Colonic mucosa (tissue), 4 donors: ENCODE measurements at regions not wholly inside any gene's neighbourhood (a gene's known extent, or its start where the extent isn't known, plus 50 kb on each side); places are given as distances from the start of the nearest gene placed in this dataset.

ENCODE experiments used
- DNase-seq: peaks from one replicate; pipeline ENCODE4 v3.0.0-alpha.2; 2020
- H3K27ac ChIP-seq: fragments of 200-600 bp; one replicate; pipeline ENCODE4 v1.8.0; 2021
- H3K27me3 ChIP-seq: fragments of 200-600 bp; one replicate; pipeline ENCODE4 v1.8.0; 2021
- H3K36me3 ChIP-seq: fragments of 200-600 bp; one replicate; pipeline ENCODE4 v1.8.0; 2021
- H3K4me1 ChIP-seq: fragments of 200-600 bp; one replicate; pipeline ENCODE4 v1.8.0; 2021; ENCODE audit warnings: mild to moderate bottlenecking
- H3K4me3 ChIP-seq: fragments of 200-600 bp; one replicate; pipeline ENCODE4 v1.8.0; 2021
- H3K9ac ChIP-seq, 2 donors: one replicate each; pipeline ENCODE4 v1.7.0; 2013; ENCODE audit warnings: control low read depth in 2 of 2, low read depth in 2 of 2, low read length in 2 of 2
- H3K9me3 ChIP-seq: fragments of 200-600 bp; one replicate; pipeline ENCODE4 v1.8.0; 2021
- intact Hi-C: fragments of 100-400 bp; cut with DNase I; formaldehyde crosslinking; loops from one replicate; pipeline ENCODE4 v1.14.1; 2022
- TF ChIP-seq, protein P1 (sequence below): fragments of 200-600 bp; IDR thresholded peaks from one replicate; pipeline ENCODE4 v1.8.0; 2022; ENCODE audit warnings: antibody characterized with exemption, mild to moderate bottlenecking
- donor health status: healthy.
- donor health status: DM: no; HTN: no; CAD: no.
- donor health status: DM: no; HTN: no; CAD: no.

- H3K27me3 ChIP-seq, result no peaks in the 10 kb centered on the region
- no peak overlapping the region for H3K27ac ChIP-seq
- no peak overlapping the region for H3K9ac ChIP-seq
- no peaks in the 10 kb centered on the region for H3K36me3 ChIP-seq
- no peak overlapping the region for H3K4me3 ChIP-seq
- intact Hi-C loops, result no loop called here
- TF ChIP-seq, protein P1, sequence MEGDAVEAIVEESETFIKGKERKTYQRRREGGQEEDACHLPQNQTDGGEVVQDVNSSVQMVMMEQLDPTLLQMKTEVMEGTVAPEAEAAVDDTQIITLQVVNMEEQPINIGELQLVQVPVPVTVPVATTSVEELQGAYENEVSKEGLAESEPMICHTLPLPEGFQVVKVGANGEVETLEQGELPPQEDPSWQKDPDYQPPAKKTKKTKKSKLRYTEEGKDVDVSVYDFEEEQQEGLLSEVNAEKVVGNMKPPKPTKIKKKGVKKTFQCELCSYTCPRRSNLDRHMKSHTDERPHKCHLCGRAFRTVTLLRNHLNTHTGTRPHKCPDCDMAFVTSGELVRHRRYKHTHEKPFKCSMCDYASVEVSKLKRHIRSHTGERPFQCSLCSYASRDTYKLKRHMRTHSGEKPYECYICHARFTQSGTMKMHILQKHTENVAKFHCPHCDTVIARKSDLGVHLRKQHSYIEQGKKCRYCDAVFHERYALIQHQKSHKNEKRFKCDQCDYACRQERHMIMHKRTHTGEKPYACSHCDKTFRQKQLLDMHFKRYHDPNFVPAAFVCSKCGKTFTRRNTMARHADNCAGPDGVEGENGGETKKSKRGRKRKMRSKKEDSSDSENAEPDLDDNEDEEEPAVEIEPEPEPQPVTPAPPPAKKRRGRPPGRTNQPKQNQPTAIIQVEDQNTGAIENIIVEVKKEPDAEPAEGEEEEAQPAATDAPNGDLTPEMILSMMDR, result no peak
- no peaks in the 10 kb centered on the region for H3K4me1 ChIP-seq
- no peak for DNase-seq
- no peaks in the 10 kb centered on the region for H3K9me3 ChIP-seq
Observed at GRCh38 chr22:22424956-22425355, 83.6 kb downstream of the ZNF280B start.

DNA sequence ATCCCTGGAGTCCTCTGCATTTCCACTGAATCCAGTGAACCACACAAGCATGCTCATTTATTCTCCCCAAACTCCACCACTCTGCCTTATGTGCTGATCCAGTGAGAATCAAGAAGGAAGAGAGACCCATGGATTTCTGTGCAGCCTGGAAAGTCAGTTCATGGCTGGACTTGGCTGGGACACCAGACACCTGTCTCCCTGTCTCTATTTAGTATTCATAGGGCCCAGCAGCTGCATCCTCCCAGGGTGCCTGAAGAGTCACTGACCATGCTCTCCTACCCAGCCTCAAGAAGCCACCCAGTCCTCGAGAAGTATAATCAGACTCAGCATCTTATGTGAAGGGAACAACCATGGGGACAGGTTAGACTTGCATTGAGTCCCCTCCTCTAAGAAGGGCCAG lies 83.2 kb downstream of the ZNF280B start:
- Histone ChIP-seq H3K27me3 (no peaks in the 10 kb centered on the region), H3K4me3 (no peak overlapping the region), H3K9me3 (no peaks in the 10 kb centered on the region), H3K4me1 (no peaks in the 10 kb centered on the region), H3K36me3 (no peaks in the 10 kb centered on the region), H3K9ac (no peak overlapping the region), H3K27ac (no peak overlapping the region)
- no peak for DNase-seq
- intact Hi-C loops, result no loop called here
- TF ChIP-seq, protein P1, result no peak

DNA sequence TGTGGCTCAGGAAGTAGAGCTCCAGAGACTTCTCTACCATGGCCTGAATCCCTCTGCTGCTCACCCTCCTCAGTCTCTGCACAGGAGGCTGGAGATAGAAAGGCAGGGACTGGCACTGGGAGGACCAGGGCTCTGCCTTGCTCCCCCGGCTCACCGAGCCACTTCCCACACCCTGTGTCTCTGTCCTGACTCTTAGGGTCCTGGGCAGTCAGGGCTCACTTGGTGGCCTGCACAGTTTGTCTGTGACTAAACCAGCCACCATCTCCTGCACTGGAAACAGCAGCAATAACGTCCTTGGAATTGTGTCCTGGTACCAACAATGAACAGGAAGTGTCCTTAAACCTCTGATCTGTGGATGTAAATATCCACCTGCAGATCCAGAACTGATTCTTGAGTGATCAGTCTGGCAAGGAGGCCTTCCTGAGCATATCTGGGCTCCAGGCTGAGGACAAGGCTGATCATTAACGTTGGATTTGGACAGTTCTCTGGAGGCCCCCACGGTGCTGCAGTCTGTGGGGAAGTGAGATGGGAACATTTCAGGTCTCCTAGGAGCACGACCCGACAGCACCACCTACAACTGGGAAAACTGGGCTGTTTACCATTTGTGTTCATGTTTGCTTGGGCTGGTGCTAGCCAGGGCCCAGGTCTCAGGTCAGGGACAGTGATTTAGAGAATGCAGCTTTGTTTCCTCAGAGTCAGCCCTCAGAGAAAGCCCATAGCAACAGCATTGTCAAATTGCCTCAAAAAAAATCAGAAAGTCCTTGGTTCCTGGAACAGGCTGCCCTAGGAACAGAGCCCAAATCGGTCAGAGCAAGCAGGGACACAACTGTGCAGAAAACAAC lies 82.5 kb downstream of the ZNF280B start:
- H3K4me3 ChIP-seq, result no peak overlapping the region
- no peaks in the 10 kb centered on the region for H3K9me3 ChIP-seq
- H3K36me3 ChIP-seq, result no peaks in the 10 kb centered on the region
- no peak for DNase-seq
- no peaks in the 10 kb centered on the region for H3K27me3 ChIP-seq
- H3K27ac ChIP-seq, result no peak overlapping the region
- intact Hi-C loops, result no loop called here
- no peaks in the 10 kb centered on the region for H3K4me1 ChIP-seq
- TF ChIP-seq, protein P1, result no peak
- H3K9ac ChIP-seq, result no peak overlapping the region

GRCh38 chr22:22427542-22428065 lies 80.9 kb downstream of the ZNF280B start:
- intact Hi-C loops, result no loop called here
- Histone ChIP-seq H3K4me1 (no peaks in the 10 kb centered on the region), H3K27ac (no peak overlapping the region), H3K4me3 (no peak overlapping the region), H3K27me3 (no peaks in the 10 kb centered on the region), H3K36me3 (no peaks in the 10 kb centered on the region), H3K9me3 (no peaks in the 10 kb centered on the region), H3K9ac (no peak overlapping the region)
- no peak for DNase-seq
- TF ChIP-seq, protein P1, result no peak

- H3K9me3 ChIP-seq, result no peaks in the 10 kb centered on the region
- no peak overlapping the region for H3K9ac ChIP-seq
- intact Hi-C loops, result no loop called here
- H3K4me3 ChIP-seq, result no peak overlapping the region
- TF ChIP-seq, protein P1, result no peak
- H3K4me1 ChIP-seq, result no peaks in the 10 kb centered on the region
- no peak overlapping the region for H3K27ac ChIP-seq
- H3K36me3 ChIP-seq, result no peaks in the 10 kb centered on the region
- no peak for DNase-seq
- H3K27me3 ChIP-seq, result no peaks in the 10 kb centered on the region
Observed at GRCh38 chr22:22428222-22429098, 80.1 kb downstream of the ZNF280B start.
